ENCODE measurements at regions not wholly inside any gene's neighbourhood (a gene's known extent, or its start where the extent isn't known, plus 50 kb on each side); places are given as distances from the start of the nearest gene placed in this dataset.

GRCh38 chr4:164446516-164446915 lies 307.4 kb upstream of the SMIM31 start:
- no peak overlapping the region for H3K27ac ChIP-seq
- TF ChIP-seq CTCF (IDR thresholded peaks at IDR 0.05): no peak
- H3K4me1 ChIP-seq: no peaks in the 10 kb centered on the region
- no peak overlapping the region for H3K4me3 ChIP-seq
- H3K36me3 ChIP-seq: no peaks in the 10 kb centered on the region
- ATAC-seq (no peak), DNase-seq (no peak)
- no peaks in the 10 kb centered on the region for H3K27me3 ChIP-seq
- H3K9me3 ChIP-seq: no peaks in the 10 kb centered on the region
- intact Hi-C loops (cut with DNase I): no loop called here

GRCh38 chr4:164461901-164462300 lies 292.0 kb upstream of the SMIM31 start:
- no peak for TF ChIP-seq CTCF (IDR thresholded peaks at IDR 0.05)
- Histone ChIP-seq H3K36me3 (no peaks in the 10 kb centered on the region), H3K27ac (no peak overlapping the region), H3K4me3 (no peak overlapping the region), H3K4me1 (no peaks in the 10 kb centered on the region), H3K9me3 (no peaks in the 10 kb centered on the region), H3K27me3 (no peaks in the 10 kb centered on the region)
- no peak for DNase-seq
- no peak for ATAC-seq
- intact Hi-C loops (cut with DNase I): no loop called here

- H3K27me3 ChIP-seq: no peaks in the 10 kb centered on the region
- no peaks in the 10 kb centered on the region for H3K9me3 ChIP-seq
- no peak overlapping the region for H3K27ac ChIP-seq
- H3K4me1 ChIP-seq: no peaks in the 10 kb centered on the region
- H3K4me3 ChIP-seq: no peak overlapping the region
- no peak for TF ChIP-seq CTCF (IDR thresholded peaks at IDR 0.05)
- DNase-seq: no peak
- intact Hi-C loops (cut with DNase I): no loop called here
- no peaks in the 10 kb centered on the region for H3K36me3 ChIP-seq
- ATAC-seq: no peak
Measured at GRCh38 chr4:164462471-164462870, 291.5 kb upstream of the SMIM31 start.

- Histone ChIP-seq H3K4me1 (no peaks in the 10 kb centered on the region), H3K27ac (no peak overlapping the region), H3K36me3 (no peaks in the 10 kb centered on the region), H3K27me3 (no peaks in the 10 kb centered on the region), H3K9me3 (no peaks in the 10 kb centered on the region), H3K4me3 (no peak overlapping the region)
- intact Hi-C loops (cut with DNase I): no loop called here
- DNase-seq (no peak), ATAC-seq (no peak)
- TF ChIP-seq CTCF (IDR thresholded peaks at IDR 0.05): no peak
Measured at GRCh38 chr4:164464313-164464712, 289.6 kb upstream of the SMIM31 start.

GRCh38 chr4:164467493-164467892 lies 286.4 kb upstream of the SMIM31 start:
- intact Hi-C loops (cut with DNase I): no loop called here
- no peak for TF ChIP-seq CTCF (IDR thresholded peaks at IDR 0.05)

More at GRCh38 chr4:164467493-164467892, 286.4 kb upstream of the SMIM31 start:
- DNase-seq (no peak), ATAC-seq (no peak)
- H3K27me3 ChIP-seq: no peaks in the 10 kb centered on the region
- no peaks in the 10 kb centered on the region for H3K4me1 ChIP-seq
- H3K4me3 ChIP-seq: no peak overlapping the region
- no peaks in the 10 kb centered on the region for H3K9me3 ChIP-seq
- H3K27ac ChIP-seq: no peak overlapping the region
- no peaks in the 10 kb centered on the region for H3K36me3 ChIP-seq

Data from left lung (tissue), 4 donors.